OCI-LY7 (cell line): ENCODE measurements at regions not wholly inside any gene's neighbourhood (a gene's known extent, or its start where the extent isn't known, plus 50 kb on each side); places are given as distances from the start of the nearest gene placed in this dataset.

Source experiments
- BruUV-seq: library from RNA; stranded (reverse); fragments of 400-500 nt; replicated peaks from 2 replicates; lab custom pipeline; 2021; lab: Mats Ljungman, UMichigan
- CTCF ChIA-PET: fragments of 300-600 bp; sonication (Branson Sonifier 250); formaldehyde crosslinking; loops from one replicate; lab custom pipeline; 2022; ENCODE audit warnings: antibody characterized with exemption; ENCODE audit not compliant: unreplicated experiment; lab: Charles Lee
- POLR2A ChIA-PET: fragments of 300-600 bp; sonication (Branson Sonifier 250); formaldehyde crosslinking; loops from one replicate; lab custom pipeline; 2022; ENCODE audit warnings: antibody characterized with exemption; lab: Charles Lee
- DNase-seq: peaks from one replicate; pipeline ENCODE4 v3.0.0-alpha.2; 2015; ENCODE audit warnings: low spot score
- H2AFZ ChIP-seq: fragments of 200-600 bp; sonication (generic), shearing (Covaris generic); 2 replicates; pipeline ENCODE4 v1.6.1; 2014; ENCODE audit warnings: mild to moderate bottlenecking, antibody characterized with exemption, low read length, moderate library complexity
- H3K27ac ChIP-seq: fragments of 200-600 bp; sonication (generic); 2 replicates; pipeline ENCODE4 v1.5.1; 2014; ENCODE audit warnings: mixed run types, low read depth, mild to moderate bottlenecking, moderate library complexity, low read length, inconsistent platforms; ENCODE audit not compliant: poor library complexity, severe bottlenecking
- H3K36me3 ChIP-seq: fragments of 200-600 bp; sonication (generic); 2 replicates; pipeline ENCODE4 v1.6.1; 2014; ENCODE audit warnings: mild to moderate bottlenecking, antibody characterized with exemption, low read length, moderate library complexity, mixed read lengths; ENCODE audit not compliant: insufficient read depth
- H3K4me1 ChIP-seq: fragments of 200-600 bp; sonication (generic); 2 replicates; pipeline ENCODE4 v1.5.1; 2014; ENCODE audit warnings: mild to moderate bottlenecking, low read length; ENCODE audit not compliant: insufficient read depth, poor library complexity, severe bottlenecking
- H3K4me2 ChIP-seq: fragments of 200-600 bp; sonication (generic); 2 replicates; pipeline ENCODE4 v1.6.1; 2014; ENCODE audit warnings: mild to moderate bottlenecking, low read length
- H3K4me3 ChIP-seq: fragments of 200-600 bp; sonication (generic); 2 replicates; pipeline ENCODE4 v1.5.1; 2014; ENCODE audit warnings: mild to moderate bottlenecking, low read depth, low read length; ENCODE audit not compliant: poor library complexity, severe bottlenecking
- H3K79me2 ChIP-seq: fragments of 200-600 bp; sonication (generic); 2 replicates; pipeline ENCODE4 v1.6.1; 2016; ENCODE audit warnings: low read depth, mild to moderate bottlenecking, low read length, moderate library complexity, mixed read lengths; ENCODE audit not compliant: insufficient read depth
- H3K9me2 ChIP-seq: fragments of 200-600 bp; sonication (generic); 2 replicates; pipeline ENCODE4 v1.6.1; 2016; ENCODE audit warnings: mild to moderate bottlenecking, low read length, mixed read lengths; ENCODE audit not compliant: insufficient read depth
- H3K9me3 ChIP-seq: fragments of 200-600 bp; sonication (generic); 2 replicates; pipeline ENCODE4 v1.6.1; 2014; ENCODE audit warnings: mild to moderate bottlenecking, mixed run types, low read length, mixed read lengths
- H4K20me1 ChIP-seq: fragments of 200-600 bp; sonication (generic); 2 replicates; pipeline ENCODE4 v1.6.1; 2014; ENCODE audit warnings: mild to moderate bottlenecking, antibody characterized with exemption, low read length, moderate library complexity, mixed read lengths; ENCODE audit not compliant: insufficient read depth
- EZH2phosphoT487 ChIP-seq: fragments of 200-600 bp; sonication (generic); IDR thresholded peaks from 2 replicates; pipeline ENCODE4 v1.6.1; 2018; ENCODE audit warnings: low read depth, borderline replicate concordance, mild to moderate bottlenecking, mixed run types, antibody characterized with exemption, low read length, moderate library complexity, mixed read lengths
- intact Hi-C: fragments of 100-400 bp; cut with micrococcal nuclease; formaldehyde crosslinking; loops from one replicate; pipeline ENCODE4 v1.10.0; 2022; ENCODE audit not compliant: unreplicated experiment
- TF ChIP-seq, protein P1 (sequence below): fragments of 200-600 bp; sonication (generic); conservative IDR thresholded peaks from 2 replicates; pipeline ENCODE4 v1.5.1; 2014; ENCODE audit warnings: mild to moderate bottlenecking, antibody characterized with exemption, low read length, moderate library complexity, mixed read lengths

DNA sequence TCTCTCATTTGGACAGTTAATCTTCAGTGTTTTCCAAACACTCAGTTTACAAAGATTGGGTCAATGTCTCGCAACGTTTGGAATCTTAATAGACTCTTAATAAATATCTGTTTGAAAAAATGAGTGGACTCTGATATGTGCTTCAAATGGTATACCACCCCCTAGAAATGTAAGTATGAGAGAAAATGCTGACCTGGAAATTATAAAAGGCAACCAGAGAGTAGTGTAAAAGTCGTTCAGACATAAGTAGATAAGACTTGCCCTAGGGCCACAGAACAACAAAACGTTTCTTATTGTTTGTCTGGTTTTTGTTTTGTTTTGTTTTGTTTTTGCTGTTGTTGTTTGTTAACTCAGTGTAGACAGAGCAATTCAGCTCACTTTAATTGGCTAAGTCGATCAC lies 97.4 kb upstream of the SPTLC3 start:
- H3K9me2 ChIP-seq: no peaks in the 10 kb centered on the region
- ChIA-PET CTCF (no interaction called here), POLR2A (no interaction called here)
- H3K27ac ChIP-seq: no peak overlapping the region
- no peaks in the 10 kb centered on the region for H3K36me3 ChIP-seq
- H3K4me2 ChIP-seq: no peak overlapping the region
- H3K79me2 ChIP-seq: no peaks in the 10 kb centered on the region
- no peak for DNase-seq
- no peaks in the 10 kb centered on the region for H4K20me1 ChIP-seq
- H3K4me1 ChIP-seq: no peaks in the 10 kb centered on the region
- no peak overlapping the region for H3K4me3 ChIP-seq
- TF ChIP-seq EZH2phosphoT487: no peak
- TF ChIP-seq, protein P1, sequence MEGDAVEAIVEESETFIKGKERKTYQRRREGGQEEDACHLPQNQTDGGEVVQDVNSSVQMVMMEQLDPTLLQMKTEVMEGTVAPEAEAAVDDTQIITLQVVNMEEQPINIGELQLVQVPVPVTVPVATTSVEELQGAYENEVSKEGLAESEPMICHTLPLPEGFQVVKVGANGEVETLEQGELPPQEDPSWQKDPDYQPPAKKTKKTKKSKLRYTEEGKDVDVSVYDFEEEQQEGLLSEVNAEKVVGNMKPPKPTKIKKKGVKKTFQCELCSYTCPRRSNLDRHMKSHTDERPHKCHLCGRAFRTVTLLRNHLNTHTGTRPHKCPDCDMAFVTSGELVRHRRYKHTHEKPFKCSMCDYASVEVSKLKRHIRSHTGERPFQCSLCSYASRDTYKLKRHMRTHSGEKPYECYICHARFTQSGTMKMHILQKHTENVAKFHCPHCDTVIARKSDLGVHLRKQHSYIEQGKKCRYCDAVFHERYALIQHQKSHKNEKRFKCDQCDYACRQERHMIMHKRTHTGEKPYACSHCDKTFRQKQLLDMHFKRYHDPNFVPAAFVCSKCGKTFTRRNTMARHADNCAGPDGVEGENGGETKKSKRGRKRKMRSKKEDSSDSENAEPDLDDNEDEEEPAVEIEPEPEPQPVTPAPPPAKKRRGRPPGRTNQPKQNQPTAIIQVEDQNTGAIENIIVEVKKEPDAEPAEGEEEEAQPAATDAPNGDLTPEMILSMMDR: no peak
- H2AFZ ChIP-seq: no peak overlapping the region
- no peaks in the 10 kb centered on the region for H3K9me3 ChIP-seq
- intact Hi-C loops: no loop called here
- no TSS peak for BruUV-seq

- intact Hi-C loops: no loop called here
- CTCF ChIA-PET: no interaction called here
Observed at GRCh38 chr20:12913781-12914443, 94.9 kb upstream of the SPTLC3 start.

GRCh38 chr20:12914804-12915203 lies 94.0 kb upstream of the SPTLC3 start:
- H3K4me2 ChIP-seq: no peak overlapping the region
- no peaks in the 10 kb centered on the region for H4K20me1 ChIP-seq
- no peaks in the 10 kb centered on the region for H3K4me1 ChIP-seq
- no peak for DNase-seq
- no peak overlapping the region for H3K4me3 ChIP-seq
- no peaks in the 10 kb centered on the region for H3K9me2 ChIP-seq
- BruUV-seq: no TSS peak
- no peaks in the 10 kb centered on the region for H3K9me3 ChIP-seq
- no peak overlapping the region for H3K27ac ChIP-seq
- H3K36me3 ChIP-seq: no peaks in the 10 kb centered on the region
- POLR2A ChIA-PET: interaction anchor here (1.0 kb wide), 1 partner anchor 48 kb away, joined by 3 read pairs; no protein-coding TSS in a partner anchor
- intact Hi-C loops: no loop called here
- H3K79me2 ChIP-seq: no peaks in the 10 kb centered on the region
- CTCF ChIA-PET: no interaction called here
- TF ChIP-seq EZH2phosphoT487: no peak
- TF ChIP-seq, protein P1: no peak
- no peak overlapping the region for H2AFZ ChIP-seq

More at GRCh38 chr20:12913781-12914443, 94.9 kb upstream of the SPTLC3 start:
- BruUV-seq: no TSS peak
- POLR2A ChIA-PET: no interaction called here
- no peaks in the 10 kb centered on the region for H3K79me2 ChIP-seq
- H3K4me3 ChIP-seq: no peak overlapping the region
- H3K4me2 ChIP-seq: no peak overlapping the region
- no peaks in the 10 kb centered on the region for H3K4me1 ChIP-seq
- H2AFZ ChIP-seq: no peak overlapping the region
- H3K9me2 ChIP-seq: no peaks in the 10 kb centered on the region
- no peak for DNase-seq
- H3K36me3 ChIP-seq: no peaks in the 10 kb centered on the region
- no peaks in the 10 kb centered on the region for H3K9me3 ChIP-seq
- H3K27ac ChIP-seq: no peak overlapping the region
- H4K20me1 ChIP-seq: no peaks in the 10 kb centered on the region
- TF ChIP-seq EZH2phosphoT487: no peak
- TF ChIP-seq, protein P1: no peak
